Kidney (tissue), 13 donors: ENCODE measurements at regions not wholly inside any gene's neighbourhood (a gene's known extent, or its start where the extent isn't known, plus 50 kb on each side); places are given as distances from the start of the nearest gene placed in this dataset.

ENCODE experiments used
- DNase-seq, 5 donors: peaks; one replicate each; pipeline ENCODE4 v3.0.0-alpha.2; 2013 to 2020
- FAIRE-seq: peaks from 2 replicates; lab custom pipeline; 2012; peaks lifted over from hg19 to GRCh38; lab: Jason Lieb, UNC
- H3K27ac ChIP-seq, 2 donors: one replicate each; pipeline ENCODE4 v1.7.0; 2013; ENCODE audit warnings: low read depth in 2 of 2, low read length in 2 of 2, inconsistent platforms in 1 of 2
- H3K27me3 ChIP-seq: one replicate; pipeline ENCODE4 v1.7.1; 2013; ENCODE audit warnings: low read length, inconsistent platforms; ENCODE audit not compliant: control insufficient read depth, insufficient read depth
- H3K36me3 ChIP-seq, 3 donors: one replicate each; pipeline versions ENCODE4 v1.7.0 to v1.7.1; 2013; ENCODE audit warnings: low read length in 3 of 3, control low read depth in 1 of 3, inconsistent platforms in 1 of 3; ENCODE audit not compliant: insufficient read depth in 3 of 3, control insufficient read depth in 2 of 3
- H3K4me1 ChIP-seq, 3 donors: one replicate each; pipeline versions ENCODE4 v1.7.0 to v1.7.1; 2013; ENCODE audit warnings: low read length in 3 of 3, inconsistent platforms in 1 of 3, low read depth in 1 of 3; ENCODE audit not compliant: control insufficient read depth in 2 of 3, insufficient read depth in 2 of 3
- H3K4me3 ChIP-seq, 3 donors: one replicate each; pipeline versions ENCODE4 v1.7.0 to v1.8.1; 2013; ENCODE audit warnings: low read length in 3 of 3, control low read depth in 1 of 3, inconsistent platforms in 1 of 3
- H3K9ac ChIP-seq, 3 donors: one replicate each; pipeline versions ENCODE4 v1.7.0 to v1.7.1; 2013; ENCODE audit warnings: low read length in 3 of 3, control low read depth in 1 of 3, inconsistent platforms in 1 of 3
- H3K9me3 ChIP-seq, 3 donors: one replicate each; pipeline versions ENCODE4 v1.7.0 to v1.7.1; 2013; ENCODE audit warnings: low read length in 3 of 3, control low read depth in 1 of 3, inconsistent platforms in 1 of 3; ENCODE audit not compliant: control insufficient read depth in 2 of 3, insufficient read depth in 1 of 3
- intact Hi-C: fragments of 100-400 bp; cut with DNase I; formaldehyde crosslinking; loops from one replicate; pipeline ENCODE4 v1.11.1; 2022
- TF ChIP-seq, protein P1 (sequence below): IDR thresholded peaks from 3 replicates; pipeline ENCODE4 v1.5.1; 2012; ENCODE audit warnings: mild to moderate bottlenecking, moderate library complexity, borderline replicate concordance; ENCODE audit not compliant: insufficient read depth; ENCODE audit errors: extremely low read depth
- donor health status: control.
- donor health status: control.
- donor health status: control.
- donor health status: control.
- donor health status: control.
- donor health status: DM: yes; HTN: yes; CAD: no.
- donor health status: Normal renal cell carcinoma (clear cell type).

DNA sequence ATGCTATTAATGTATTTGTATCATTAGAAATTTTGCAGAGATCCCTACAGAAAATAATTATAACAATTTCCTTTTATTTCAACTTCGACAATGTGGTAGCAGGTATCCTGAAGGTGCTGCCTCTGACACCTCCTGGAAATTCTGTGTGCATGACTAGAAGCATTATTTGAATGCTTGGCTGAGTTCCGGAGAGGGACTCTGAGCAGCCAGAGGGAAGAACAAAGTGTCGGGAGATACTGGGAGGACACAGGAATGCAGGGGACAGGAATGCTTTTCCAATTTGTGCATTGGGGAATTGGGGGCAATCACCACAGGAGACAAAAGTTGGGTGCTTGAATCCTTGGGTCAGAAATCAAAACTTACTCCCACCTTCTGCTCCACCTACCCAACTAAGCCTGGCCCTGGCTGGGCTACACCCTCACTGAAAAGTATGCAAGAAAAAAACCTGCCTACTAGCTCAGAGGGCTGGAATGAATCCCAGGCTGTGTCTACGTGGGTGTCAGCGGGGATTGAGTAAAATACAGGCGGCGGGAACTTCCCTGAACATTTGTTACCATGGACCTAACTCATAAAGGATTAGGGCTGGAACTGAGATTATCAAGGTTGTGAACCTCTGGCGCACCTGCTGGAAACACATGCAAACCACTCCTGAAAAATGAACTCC lies 299.3 kb downstream of the SOX11 start:
- TF ChIP-seq, protein P1, sequence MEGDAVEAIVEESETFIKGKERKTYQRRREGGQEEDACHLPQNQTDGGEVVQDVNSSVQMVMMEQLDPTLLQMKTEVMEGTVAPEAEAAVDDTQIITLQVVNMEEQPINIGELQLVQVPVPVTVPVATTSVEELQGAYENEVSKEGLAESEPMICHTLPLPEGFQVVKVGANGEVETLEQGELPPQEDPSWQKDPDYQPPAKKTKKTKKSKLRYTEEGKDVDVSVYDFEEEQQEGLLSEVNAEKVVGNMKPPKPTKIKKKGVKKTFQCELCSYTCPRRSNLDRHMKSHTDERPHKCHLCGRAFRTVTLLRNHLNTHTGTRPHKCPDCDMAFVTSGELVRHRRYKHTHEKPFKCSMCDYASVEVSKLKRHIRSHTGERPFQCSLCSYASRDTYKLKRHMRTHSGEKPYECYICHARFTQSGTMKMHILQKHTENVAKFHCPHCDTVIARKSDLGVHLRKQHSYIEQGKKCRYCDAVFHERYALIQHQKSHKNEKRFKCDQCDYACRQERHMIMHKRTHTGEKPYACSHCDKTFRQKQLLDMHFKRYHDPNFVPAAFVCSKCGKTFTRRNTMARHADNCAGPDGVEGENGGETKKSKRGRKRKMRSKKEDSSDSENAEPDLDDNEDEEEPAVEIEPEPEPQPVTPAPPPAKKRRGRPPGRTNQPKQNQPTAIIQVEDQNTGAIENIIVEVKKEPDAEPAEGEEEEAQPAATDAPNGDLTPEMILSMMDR = no peak
- no peaks in the 10 kb centered on the region for H3K4me1 ChIP-seq
- H3K27ac ChIP-seq = no peak overlapping the region
- no peaks in the 10 kb centered on the region for H3K27me3 ChIP-seq
- H3K9me3 ChIP-seq = no peaks in the 10 kb centered on the region
- FAIRE-seq (no peak), DNase-seq (peak in 2 of 5 donors; percentile 24 to 37)
- no peak overlapping the region for H3K9ac ChIP-seq
- no peaks in the 10 kb centered on the region for H3K36me3 ChIP-seq
- no peak overlapping the region for H3K4me3 ChIP-seq
- intact Hi-C loops = no loop called here

DNA sequence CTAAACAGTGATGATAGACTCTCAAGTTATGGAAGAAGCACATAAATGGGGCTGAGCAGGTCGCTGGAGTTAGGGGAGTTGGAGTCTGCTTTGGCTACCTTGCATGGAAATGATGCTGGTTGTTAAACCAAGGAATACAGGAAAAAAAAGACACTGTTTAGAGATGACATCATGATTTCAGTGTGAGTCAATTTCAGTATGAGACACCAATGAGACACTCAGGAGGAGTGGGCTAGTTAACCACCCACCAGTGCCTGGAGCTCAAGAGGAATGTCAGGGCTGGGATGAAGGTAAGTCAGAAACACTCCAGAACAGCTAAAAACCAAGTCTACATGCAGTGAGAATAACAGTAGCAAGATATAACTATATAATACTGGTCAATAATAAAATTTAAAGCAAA lies 303.6 kb downstream of the SOX11 start:
- H3K36me3 ChIP-seq = no peaks in the 10 kb centered on the region
- FAIRE-seq = no peak

GRCh38 chr2:6008186-6008585 lies 316.0 kb downstream of the SOX11 start:
- TF ChIP-seq, protein P1 = no peak
- DNase-seq (no peak), FAIRE-seq (no peak)
- Histone ChIP-seq H3K4me3 (no peak overlapping the region), H3K4me1 (no peaks in the 10 kb centered on the region), H3K9ac (no peak overlapping the region), H3K27me3 (no peaks in the 10 kb centered on the region), H3K36me3 (no peaks in the 10 kb centered on the region), H3K9me3 (no peaks in the 10 kb centered on the region), H3K27ac (no peak overlapping the region)
- intact Hi-C loops = no loop called here

More for the DNA sequence above, 303.6 kb downstream of the SOX11 start:
- Histone ChIP-seq H3K4me1 (no peaks in the 10 kb centered on the region), H3K9ac (no peak overlapping the region), H3K9me3 (no peaks in the 10 kb centered on the region), H3K27ac (no peak overlapping the region), H3K4me3 (no peak overlapping the region), H3K27me3 (no peaks in the 10 kb centered on the region)
- DNase-seq = no peak
- intact Hi-C loops = no loop called here
- TF ChIP-seq, protein P1 = no peak

DNA sequence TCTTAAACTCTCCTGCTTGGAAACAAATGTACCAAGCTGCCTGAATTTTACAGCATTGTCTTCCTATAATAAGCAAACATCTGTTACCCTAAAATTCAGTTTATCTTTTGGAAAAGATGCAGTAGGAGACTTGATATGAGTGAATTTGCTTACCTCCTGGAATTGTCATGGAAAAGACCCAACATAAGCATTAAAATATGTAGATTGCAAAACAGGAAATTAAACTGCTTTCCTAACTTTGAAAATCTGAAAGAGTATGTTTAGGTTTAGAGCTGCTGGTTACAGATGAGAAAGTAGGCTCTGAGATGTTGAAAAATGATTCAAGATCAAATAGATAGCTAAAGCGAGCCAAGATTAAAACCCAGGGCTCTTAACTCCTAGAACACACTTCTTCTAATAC lies 316.5 kb downstream of the SOX11 start:
- H3K4me3 ChIP-seq = no peak overlapping the region
- no peaks in the 10 kb centered on the region for H3K36me3 ChIP-seq
- TF ChIP-seq, protein P1 = no peak
- FAIRE-seq (no peak), DNase-seq (no peak)
- no peaks in the 10 kb centered on the region for H3K4me1 ChIP-seq
- H3K27me3 ChIP-seq = no peaks in the 10 kb centered on the region
- no peak overlapping the region for H3K27ac ChIP-seq
- no peaks in the 10 kb centered on the region for H3K9me3 ChIP-seq
- intact Hi-C loops = no loop called here
- no peak overlapping the region for H3K9ac ChIP-seq
